GM12878 (cell line): ENCODE measurements at regions not wholly inside any gene's neighbourhood (a gene's known extent, or its start where the extent isn't known, plus 50 kb on each side); places are given as distances from the start of the nearest gene placed in this dataset.

Experiments
- ATAC-seq: fragments of 200-7000 bp; cut with Tn5 transposase; 3 replicates; pipeline ENCODE4 v1.9.1; 2020; ENCODE audit warnings: mild to moderate bottlenecking, moderate library complexity
- BruUV-seq: library from RNA; stranded (reverse); fragments of 400-500 nt; replicated peaks from 2 replicates; lab custom pipeline; 2021; lab: Mats Ljungman, UMichigan
- CTCF ChIA-PET: fragments of 300-600 bp; sonication (Branson Sonifier 250); formaldehyde crosslinking; extraction: SDS; loops from one replicate; lab custom pipeline; 2021; ENCODE audit warnings: inconsistent platforms; lab: Yijun Ruan, JAX
- POLR2A ChIA-PET: fragments of 350-600 bp; formaldehyde crosslinking; extraction: SDS; loops from one replicate; lab custom pipeline; 2021; ENCODE audit warnings: inconsistent platforms; lab: Charles Lee
- RAD21 ChIA-PET: fragments of 300-600 bp; sonication (Branson Sonifier 250); formaldehyde crosslinking; loops from one replicate; lab custom pipeline; 2023; ENCODE audit warnings: antibody characterized with exemption; ENCODE audit not compliant: unreplicated experiment; lab: Charles Lee
- SMC1A ChIA-PET: fragments of 300-600 bp; sonication (Branson Sonifier 250); formaldehyde crosslinking; loops from one replicate; lab custom pipeline; 2023; ENCODE audit not compliant: unreplicated experiment, uncharacterized antibody; lab: Charles Lee
- DNase-seq: peaks from one replicate; pipeline ENCODE4 v3.0.0-alpha.2; 2011; ENCODE audit warnings: low read depth, low spot score
- FAIRE-seq: peaks from 3 replicates; lab custom pipeline; 2011; peaks lifted over from hg19 to GRCh38; lab: Jason Lieb, UNC
- H2AFZ ChIP-seq: 2 replicates; pipeline ENCODE4 v1.6.0; 2011; ENCODE audit warnings: low read depth, low read length, control low read depth; ENCODE audit not compliant: control insufficient read depth
- H3K27ac ChIP-seq: 2 replicates; pipeline ENCODE4 v1.5.1; 2011; ENCODE audit warnings: control low read depth; ENCODE audit not compliant: control insufficient read depth, insufficient read depth
- H3K27me3 ChIP-seq, 2 experiments: replicated peaks in 1 of 2; 2 replicates each; pipeline versions ENCODE4 v1.6.0 to v1.6.1; 2011; ENCODE audit warnings: low read length in 1 of 2; ENCODE audit not compliant: control insufficient read depth in 2 of 2, insufficient read depth in 2 of 2
- H3K36me3 ChIP-seq, 2 experiments: 2 replicates each; pipeline ENCODE4 v1.5.1; 2011; ENCODE audit warnings: low read length in 1 of 2; ENCODE audit not compliant: control insufficient read depth in 2 of 2, insufficient read depth in 2 of 2
- H3K4me1 ChIP-seq: 2 replicates; pipeline ENCODE4 v1.6.1; 2011; ENCODE audit warnings: mild to moderate bottlenecking, low read length, moderate library complexity, mixed read lengths; ENCODE audit not compliant: control insufficient read depth, insufficient read depth
- H3K4me2 ChIP-seq: 2 replicates; pipeline ENCODE4 v1.6.0; 2011; ENCODE audit warnings: control low read depth; ENCODE audit not compliant: control insufficient read depth, insufficient read depth
- H3K4me3 ChIP-seq: fragments of 200-600 bp; sonication (generic); 2 replicates; pipeline ENCODE4 v1.5.1; 2016
- H3K79me2 ChIP-seq: 2 replicates; pipeline ENCODE4 v1.6.0; 2011; ENCODE audit warnings: low read length; ENCODE audit not compliant: control insufficient read depth, insufficient read depth
- H3K9ac ChIP-seq: 2 replicates; pipeline ENCODE4 v1.8.0; 2011; ENCODE audit warnings: low read length, control low read depth, mixed read lengths; ENCODE audit not compliant: control insufficient read depth, insufficient read depth
- H3K9me3 ChIP-seq: replicated peaks from 3 replicates; pipeline ENCODE4 v1.5.1; 2011; ENCODE audit warnings: mild to moderate bottlenecking, low read length; ENCODE audit not compliant: control insufficient read depth, insufficient read depth
- H4K20me1 ChIP-seq: 2 replicates; pipeline ENCODE4 v1.6.0; 2011; ENCODE audit not compliant: control insufficient read depth, insufficient read depth
- CBX3 ChIP-seq: fragments of 200-600 bp; sonication (generic); IDR thresholded peaks from 2 replicates; pipeline ENCODE4 v1.6.1; 2016; ENCODE audit warnings: low read depth, borderline replicate concordance
- CEBPB ChIP-seq, 2 experiments: fragments of 150-350 bp in 1 of 2; IDR thresholded peaks; 2 replicates each; pipeline ENCODE4 v1.6.1; 2012 to 2014; ENCODE audit warnings: low read depth in 2 of 2, low read length in 2 of 2, borderline replicate concordance in 1 of 2, inconsistent platforms in 1 of 2
- HDAC2 ChIP-seq: fragments of 200-600 bp; sonication (generic); IDR thresholded peaks from 2 replicates; pipeline ENCODE4 v1.6.1; 2017
- IKZF2 ChIP-seq, 2 experiments: fragments of 450-650 bp; IDR thresholded peaks; 2 replicates each; pipeline ENCODE4 v1.6.1; 2017; ENCODE audit warnings: mild to moderate bottlenecking in 2 of 2, moderate library complexity in 2 of 2
- JUNB ChIP-seq: IDR thresholded peaks from 2 replicates; pipeline ENCODE4 v1.6.1; 2016; ENCODE audit warnings: antibody characterized with exemption, mild to moderate bottlenecking
- MEF2A ChIP-seq: IDR thresholded peaks from 2 replicates; pipeline ENCODE4 v1.6.1; 2011; ENCODE audit warnings: low read depth, mild to moderate bottlenecking, low read length, moderate library complexity; ENCODE audit not compliant: insufficient read depth
- NFIC ChIP-seq: IDR thresholded peaks from 2 replicates; pipeline ENCODE4 v1.6.1; 2012; ENCODE audit warnings: low read depth, mild to moderate bottlenecking, inconsistent platforms, low read length, moderate library complexity
- PAX5 ChIP-seq: IDR thresholded peaks from 2 replicates; pipeline ENCODE4 v1.6.1; 2011; ENCODE audit warnings: low read depth, low read length, borderline replicate concordance
- RELA ChIP-seq: fragments of 450-650 bp; IDR thresholded peaks from 2 replicates; pipeline ENCODE4 v1.8.0; 2014; ENCODE audit warnings: borderline replicate concordance; ENCODE audit not compliant: partially characterized antibody
- SMAD1 ChIP-seq: fragments of 450-650 bp; IDR thresholded peaks from 2 replicates; pipeline ENCODE4 v1.6.1; 2018; ENCODE audit warnings: mild to moderate bottlenecking, low read depth; ENCODE audit not compliant: partially characterized antibody
- SMC3 ChIP-seq: IDR thresholded peaks from 2 replicates; pipeline ENCODE4 v1.6.1; 2011; ENCODE audit warnings: low read length, improper control_type of control experiment, borderline replicate concordance
- SPI1 ChIP-seq: IDR thresholded peaks from 2 replicates; pipeline ENCODE4 v1.6.1; 2011; ENCODE audit warnings: low read depth, mild to moderate bottlenecking, low read length, moderate library complexity, borderline replicate concordance; ENCODE audit not compliant: insufficient read depth
- STAT3 ChIP-seq: IDR thresholded peaks from 2 replicates; pipeline ENCODE4 v1.6.1; 2011; ENCODE audit warnings: low read depth, low read length, improper control_type of control experiment
- TBL1XR1 ChIP-seq: IDR thresholded peaks from 2 replicates; pipeline ENCODE4 v1.6.1; 2012; ENCODE audit warnings: low read depth, low read length, improper control_type of control experiment
- WGBS: methylation state at CpG from one replicate; pipeline ENCODE4 v1.1.6; 2016; ENCODE audit warnings: low lambda C conversion rate; ENCODE audit not compliant: insufficient replicate concordance, insufficient coverage; ENCODE audit errors: missing lambda C conversion rate; 5-methylcytosine and 5-hydroxymethylcytosine counted together
- in situ Hi-C: fragments of 300-500 bp; cut with MboI; formaldehyde crosslinking; loops from 9 replicates; pipeline ENCODE4 v1.14.3; 2018; ENCODE audit warnings: mixed read lengths
- intact Hi-C: fragments of 100-400 bp; cut with micrococcal nuclease; formaldehyde crosslinking; loops from one replicate; pipeline ENCODE4 v1.14.2; 2022; ENCODE audit not compliant: unreplicated experiment
- TF ChIP-seq, protein P1 (sequence below): fragments of 450-650 bp; IDR thresholded peaks from 2 replicates; pipeline ENCODE4 v1.6.1; 2017; ENCODE audit warnings: mild to moderate bottlenecking, moderate library complexity
- TF ChIP-seq, protein P2 (sequence below): fragments of 450-650 bp; IDR thresholded peaks from 2 replicates; pipeline ENCODE4 v1.6.1; 2018; ENCODE audit warnings: mild to moderate bottlenecking, low read depth, moderate library complexity; ENCODE audit not compliant: partially characterized antibody

DNA sequence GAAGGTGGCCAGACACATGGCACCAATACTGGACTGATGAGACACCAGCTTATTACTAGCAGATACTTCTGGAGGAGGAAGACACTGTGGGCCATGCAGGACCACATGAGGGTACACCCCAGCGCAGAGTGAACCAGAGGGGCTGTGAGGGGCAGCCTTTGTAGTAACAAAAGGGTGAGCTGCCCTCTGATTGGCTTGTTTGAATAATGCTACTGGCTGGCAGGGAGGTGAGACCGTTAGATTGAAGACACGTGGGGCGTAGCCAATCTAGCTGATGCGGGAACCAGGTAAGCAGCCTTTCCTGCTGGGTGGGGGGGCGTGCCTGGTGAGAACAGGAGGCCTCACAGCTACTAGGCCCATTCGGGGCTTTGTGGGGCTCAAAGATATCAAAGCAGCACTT, 102.8 kb upstream of the SEC14L1 start (continued):
- TF ChIP-seq, protein P1, sequence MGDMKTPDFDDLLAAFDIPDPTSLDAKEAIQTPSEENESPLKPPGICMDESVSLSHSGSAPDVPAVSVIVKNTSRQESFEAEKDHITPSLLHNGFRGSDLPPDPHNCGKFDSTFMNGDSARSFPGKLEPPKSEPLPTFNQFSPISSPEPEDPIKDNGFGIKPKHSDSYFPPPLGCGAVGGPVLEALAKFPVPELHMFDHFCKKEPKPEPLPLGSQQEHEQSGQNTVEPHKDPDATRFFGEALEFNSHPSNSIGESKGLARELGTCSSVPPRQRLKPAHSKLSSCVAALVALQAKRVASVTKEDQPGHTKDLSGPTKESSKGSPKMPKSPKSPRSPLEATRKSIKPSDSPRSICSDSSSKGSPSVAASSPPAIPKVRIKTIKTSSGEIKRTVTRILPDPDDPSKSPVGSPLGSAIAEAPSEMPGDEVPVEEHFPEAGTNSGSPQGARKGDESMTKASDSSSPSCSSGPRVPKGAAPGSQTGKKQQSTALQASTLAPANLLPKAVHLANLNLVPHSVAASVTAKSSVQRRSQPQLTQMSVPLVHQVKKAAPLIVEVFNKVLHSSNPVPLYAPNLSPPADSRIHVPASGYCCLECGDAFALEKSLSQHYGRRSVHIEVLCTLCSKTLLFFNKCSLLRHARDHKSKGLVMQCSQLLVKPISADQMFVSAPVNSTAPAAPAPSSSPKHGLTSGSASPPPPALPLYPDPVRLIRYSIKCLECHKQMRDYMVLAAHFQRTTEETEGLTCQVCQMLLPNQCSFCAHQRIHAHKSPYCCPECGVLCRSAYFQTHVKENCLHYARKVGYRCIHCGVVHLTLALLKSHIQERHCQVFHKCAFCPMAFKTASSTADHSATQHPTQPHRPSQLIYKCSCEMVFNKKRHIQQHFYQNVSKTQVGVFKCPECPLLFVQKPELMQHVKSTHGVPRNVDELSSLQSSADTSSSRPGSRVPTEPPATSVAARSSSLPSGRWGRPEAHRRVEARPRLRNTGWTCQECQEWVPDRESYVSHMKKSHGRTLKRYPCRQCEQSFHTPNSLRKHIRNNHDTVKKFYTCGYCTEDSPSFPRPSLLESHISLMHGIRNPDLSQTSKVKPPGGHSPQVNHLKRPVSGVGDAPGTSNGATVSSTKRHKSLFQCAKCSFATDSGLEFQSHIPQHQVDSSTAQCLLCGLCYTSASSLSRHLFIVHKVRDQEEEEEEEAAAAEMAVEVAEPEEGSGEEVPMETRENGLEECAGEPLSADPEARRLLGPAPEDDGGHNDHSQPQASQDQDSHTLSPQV, result no peak
- TF ChIP-seq CEBPB (IDR thresholded peaks at IDR 0.05; ENCODE audit: borderline replicate concordance in 1 of 2, low read depth in 2 of 2, low read length in 2 of 2), result no peak
- no peak for TF ChIP-seq CBX3
- no peak for TF ChIP-seq HDAC2
- no peak for TF ChIP-seq STAT3
- no peak for TF ChIP-seq PAX5
- TF ChIP-seq MEF2A, result no peak
- no peak for TF ChIP-seq SMAD1
- no peak for TF ChIP-seq TBL1XR1
- no peak for TF ChIP-seq SMC3

DNA sequence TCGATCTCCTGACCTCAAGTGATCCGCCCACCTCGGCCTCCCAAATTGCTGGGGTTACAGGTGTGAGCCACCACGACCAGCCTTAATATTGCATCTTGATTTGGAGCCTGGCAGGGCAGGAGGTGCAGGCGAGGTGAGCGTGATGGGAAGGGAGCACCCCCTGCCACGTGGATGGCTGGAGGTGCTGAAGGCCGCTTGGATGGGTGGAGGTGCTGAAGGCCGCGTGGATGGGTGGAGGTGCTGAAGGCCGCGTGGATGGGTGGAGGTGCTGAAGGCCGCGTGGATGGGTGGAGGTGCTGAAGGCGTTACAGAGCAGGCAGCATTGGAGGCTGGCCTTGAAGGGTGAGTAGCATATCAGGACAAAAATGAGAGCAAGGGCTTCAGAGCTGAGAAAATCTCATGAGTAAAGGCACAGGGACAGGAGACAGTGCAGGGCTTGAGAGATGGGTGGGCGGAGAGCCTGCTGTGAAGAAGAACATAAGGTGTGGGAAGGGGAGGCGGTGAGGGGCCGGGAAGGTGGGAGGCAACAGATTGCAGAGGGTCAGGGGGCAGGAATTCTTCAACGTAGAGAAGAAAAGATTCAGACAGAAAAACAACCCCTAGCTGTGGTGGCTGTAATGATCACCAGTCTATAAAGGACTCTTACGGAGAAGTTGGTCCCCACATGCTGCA, 101.7 kb upstream of the SEC14L1 start:
- ChIA-PET POLR2A (interaction anchor here (0.6 kb wide), 2 partner anchors 29 to 535 kb away, joined by 4 to 5 read pairs; no protein-coding TSS in a partner anchor), SMC1A (no interaction called here), CTCF (no interaction called here), RAD21 (no interaction called here)
- Histone ChIP-seq H3K9me3 (no peaks in the 10 kb centered on the region), H3K27ac (no peak overlapping the region), H3K36me3 (no peaks in the 10 kb centered on the region), H2AFZ (no peak overlapping the region), H3K27me3 (peaks cover 4 to 6% of the 10 kb centered on the region in 2 experiments; a peak in 3 of 4 replicates), H3K79me2 (no peaks in the 10 kb centered on the region), H3K4me1 (no peaks in the 10 kb centered on the region), H3K4me3 (no peak overlapping the region), H4K20me1 (no peaks in the 10 kb centered on the region), H3K9ac (no peak overlapping the region), H3K4me2 (no peak overlapping the region)
- no TSS peak for BruUV-seq
- DNase-seq (no peak), FAIRE-seq (no peak), ATAC-seq (no peak)
- 36% methylated on average over 20 of the region's 20 CpGs for WGBS
- intact Hi-C loops, result no loop called here
- in situ Hi-C loops, result no loop called here
- no peak for TF ChIP-seq RELA
- TF ChIP-seq, protein P2, sequence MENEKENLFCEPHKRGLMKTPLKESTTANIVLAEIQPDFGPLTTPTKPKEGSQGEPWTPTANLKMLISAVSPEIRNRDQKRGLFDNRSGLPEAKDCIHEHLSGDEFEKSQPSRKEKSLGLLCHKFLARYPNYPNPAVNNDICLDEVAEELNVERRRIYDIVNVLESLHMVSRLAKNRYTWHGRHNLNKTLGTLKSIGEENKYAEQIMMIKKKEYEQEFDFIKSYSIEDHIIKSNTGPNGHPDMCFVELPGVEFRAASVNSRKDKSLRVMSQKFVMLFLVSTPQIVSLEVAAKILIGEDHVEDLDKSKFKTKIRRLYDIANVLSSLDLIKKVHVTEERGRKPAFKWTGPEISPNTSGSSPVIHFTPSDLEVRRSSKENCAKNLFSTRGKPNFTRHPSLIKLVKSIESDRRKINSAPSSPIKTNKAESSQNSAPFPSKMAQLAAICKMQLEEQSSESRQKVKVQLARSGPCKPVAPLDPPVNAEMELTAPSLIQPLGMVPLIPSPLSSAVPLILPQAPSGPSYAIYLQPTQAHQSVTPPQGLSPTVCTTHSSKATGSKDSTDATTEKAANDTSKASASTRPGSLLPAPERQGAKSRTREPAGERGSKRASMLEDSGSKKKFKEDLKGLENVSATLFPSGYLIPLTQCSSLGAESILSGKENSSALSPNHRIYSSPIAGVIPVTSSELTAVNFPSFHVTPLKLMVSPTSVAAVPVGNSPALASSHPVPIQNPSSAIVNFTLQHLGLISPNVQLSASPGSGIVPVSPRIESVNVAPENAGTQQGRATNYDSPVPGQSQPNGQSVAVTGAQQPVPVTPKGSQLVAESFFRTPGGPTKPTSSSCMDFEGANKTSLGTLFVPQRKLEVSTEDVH, result no peak
- TF ChIP-seq JUNB, result no peak
- no peak for TF ChIP-seq NFIC
- no peak for TF ChIP-seq SPI1
- no peak for TF ChIP-seq IKZF2 (IDR thresholded peaks at IDR 0.05)
